Breast epithelium (tissue), 4 donors: ENCODE measurements at regions not wholly inside any gene's neighbourhood (a gene's known extent, or its start where the extent isn't known, plus 50 kb on each side); places are given as distances from the start of the nearest gene placed in this dataset.
"Not testable (repeated sequence)": the region's sequence is repeated elsewhere in the genome, so short reads cannot be mapped to it uniquely, and the experiment has no call there.

Source experiments
- DNase-seq, 2 donors: peaks; one replicate each; pipeline ENCODE4 v3.0.0-alpha.2; 2019; ENCODE audit warnings: low spot score in 2 of 2
- H3K27ac ChIP-seq, 2 donors: fragments of 200-600 bp; sonication (generic) in 1 of 2; one replicate each; pipeline ENCODE4 v1.5.1; 2016 to 2019; ENCODE audit warnings: mild to moderate bottlenecking in 1 of 2
- H3K27me3 ChIP-seq, 2 donors: fragments of 200-600 bp; sonication (generic) in 1 of 2; one replicate each; pipeline versions ENCODE4 v1.5.1 to v1.6.0; 2017 to 2019; ENCODE audit warnings: control low read depth in 1 of 2, mild to moderate bottlenecking in 1 of 2
- H3K36me3 ChIP-seq: fragments of 200-600 bp; one replicate; pipeline ENCODE4 v1.5.1; 2019
- H3K4me1 ChIP-seq, 2 donors: fragments of 200-600 bp; sonication (generic); one replicate each; pipeline ENCODE4 v1.5.1; 2016 to 2019; ENCODE audit warnings: control low read depth in 1 of 2
- H3K4me3 ChIP-seq, 3 donors: fragments of 200-600 bp; sonication (generic); 1 replicate in 2 of 3; 2 replicates in 1 of 3; pipeline ENCODE4 v1.5.1; 2016 to 2019; ENCODE audit warnings: mild to moderate bottlenecking in 3 of 3, moderate library complexity in 2 of 3
- H3K9me3 ChIP-seq, 2 donors: fragments of 200-600 bp; sonication (generic) in 1 of 2; one replicate each; pipeline ENCODE4 v1.5.1; 2016 to 2019; ENCODE audit warnings: control low read depth in 1 of 2
- CTCF ChIP-seq, 3 donors: fragments of 450-650 bp; IDR thresholded peaks; one replicate each; pipeline ENCODE4 v1.5.1; 2016 to 2017; ENCODE audit warnings: antibody characterized with exemption in 3 of 3, mild to moderate bottlenecking in 3 of 3, moderate library complexity in 3 of 3
- POLR2A ChIP-seq: fragments of 450-650 bp; IDR thresholded peaks from one replicate; pipeline ENCODE4 v1.6.1; 2016; ENCODE audit warnings: antibody characterized with exemption, mild to moderate bottlenecking, moderate library complexity
- POLR2AphosphoS5 ChIP-seq, 3 donors: sonication (generic); formaldehyde crosslinking; IDR thresholded peaks; one replicate each; pipeline ENCODE4 v1.6.1; 2017; ENCODE audit warnings: antibody characterized with exemption in 3 of 3
- intact Hi-C: fragments of 100-400 bp; cut with DNase I; formaldehyde crosslinking; loops from one replicate; pipeline ENCODE4 v1.15.1; 2023; ENCODE audit warnings: low total_unique reads

GRCh38 chr2:155904720-155905119, 427.8 kb downstream of the NR4A2 start:
- Histone ChIP-seq H3K4me3 (no peak overlapping the region), H3K9me3 (no peaks in the 10 kb centered on the region), H3K4me1 (no peaks in the 10 kb centered on the region), H3K36me3 (no peaks in the 10 kb centered on the region), H3K27ac (no peak overlapping the region), H3K27me3 (no peaks in the 10 kb centered on the region)
- no peak for DNase-seq
- no peak for TF ChIP-seq CTCF (IDR thresholded peaks at IDR 0.05)
- no peak for TF ChIP-seq POLR2A
- no peak for TF ChIP-seq POLR2AphosphoS5 (IDR thresholded peaks at IDR 0.05)
- intact Hi-C loops: no loop called here

GRCh38 chr2:155902635-155903034, 429.9 kb downstream of the NR4A2 start:
- Histone ChIP-seq H3K27me3 (no peaks in the 10 kb centered on the region), H3K36me3 (no peaks in the 10 kb centered on the region), H3K4me1 (no peaks in the 10 kb centered on the region), H3K9me3 (no peaks in the 10 kb centered on the region), H3K4me3 (no peak overlapping the region), H3K27ac (no peak overlapping the region)
- TF ChIP-seq POLR2A (no peak), CTCF (IDR thresholded peaks at IDR 0.05) (no peak), POLR2AphosphoS5 (IDR thresholded peaks at IDR 0.05) (no peak)
- intact Hi-C loops: no loop called here
- no peak for DNase-seq

- no peak for DNase-seq
- intact Hi-C loops: no loop called here
- Histone ChIP-seq H3K9me3 (peaks cover 0 to 3% of the 10 kb centered on the region in 2 donors), H3K27ac (no peak overlapping the region), H3K27me3 (no peaks in the 10 kb centered on the region), H3K4me1 (no peaks in the 10 kb centered on the region), H3K36me3 (no peaks in the 10 kb centered on the region), H3K4me3 (no peak overlapping the region)
- TF ChIP-seq POLR2AphosphoS5 (IDR thresholded peaks at IDR 0.05): no peak
- no peak for TF ChIP-seq CTCF (IDR thresholded peaks at IDR 0.05)
- no peak for TF ChIP-seq POLR2A
These were observed 437.5 kb downstream of the NR4A2 start for GRCh38 chr2:155895016-155895415.

- H3K4me3 ChIP-seq, H3K27ac ChIP-seq, DNase-seq, H3K27me3 ChIP-seq, H3K4me1 ChIP-seq, intact Hi-C loops, H3K36me3 ChIP-seq: not testable (repeated sequence)
- H3K9me3 ChIP-seq: peaks cover 9 to 30% of the 10 kb centered on the region in 2 donors
These were observed 452.1 kb downstream of the NR4A2 start for GRCh38 chr2:155880382-155880781.

GRCh38 chr2:155879900-155880299, 452.6 kb downstream of the NR4A2 start:
- H3K27me3 ChIP-seq, intact Hi-C loops, H3K36me3 ChIP-seq, H3K27ac ChIP-seq, H3K4me1 ChIP-seq, H3K4me3 ChIP-seq, DNase-seq: not testable (repeated sequence)
- peaks cover 12 to 30% of the 10 kb centered on the region in 2 donors for H3K9me3 ChIP-seq

- intact Hi-C loops: no loop called here
- H3K36me3 ChIP-seq: no peaks in the 10 kb centered on the region
- H3K27ac ChIP-seq: no peak overlapping the region
- TF ChIP-seq POLR2AphosphoS5 (IDR thresholded peaks at IDR 0.05) (no peak), POLR2A (no peak), CTCF (IDR thresholded peaks at IDR 0.05) (no peak)
- no peak overlapping the region for H3K4me3 ChIP-seq
- H3K9me3 ChIP-seq: peaks cover 11 to 17% of the 10 kb centered on the region in 2 donors
- peak in 1 of 2 donors; percentile 18 for DNase-seq
- no peaks in the 10 kb centered on the region for H3K4me1 ChIP-seq
- H3K27me3 ChIP-seq: no peaks in the 10 kb centered on the region
These were observed 460.1 kb downstream of the NR4A2 start for GRCh38 chr2:155872396-155872795.
